H7 (cell line): ENCODE measurements at regions not wholly inside any gene's neighbourhood (a gene's known extent, or its start where the extent isn't known, plus 50 kb on each side); places are given as distances from the start of the nearest gene placed in this dataset.
"Not testable (repeated sequence)": the region's sequence is repeated elsewhere in the genome, so short reads cannot be mapped to it uniquely, and the experiment has no call there.

Experiments used
- DNase-seq: peaks from one replicate; pipeline ENCODE4 v3.0.0; 2012
- H3K27me3 ChIP-seq: 2 replicates; pipeline ENCODE4 v1.6.0; 2011; ENCODE audit warnings: mild to moderate bottlenecking, low read length; ENCODE audit not compliant: control insufficient read depth, insufficient read depth
- H3K36me3 ChIP-seq: replicated peaks from 2 replicates; pipeline ENCODE4 v1.5.1; 2011; ENCODE audit warnings: low read length; ENCODE audit not compliant: control insufficient read depth, insufficient read depth
- H3K4me3 ChIP-seq: 2 replicates; pipeline ENCODE4 v1.5.1; 2011; ENCODE audit warnings: low read depth, mild to moderate bottlenecking, control low read depth, low read length, moderate library complexity; ENCODE audit not compliant: insufficient read depth

- H3K27me3 ChIP-seq, H3K36me3 ChIP-seq: not testable (repeated sequence)
Observed at GRCh38 chr1:148211191-148211590, 59.1 kb upstream of the NBPF11 start.

GRCh38 chr1:148210624-148211023 lies 58.5 kb upstream of the NBPF11 start:
- DNase-seq, H3K4me3 ChIP-seq, H3K36me3 ChIP-seq, H3K27me3 ChIP-seq: not testable (repeated sequence)

More at GRCh38 chr1:148211191-148211590, 59.1 kb upstream of the NBPF11 start:
- not testable (repeated sequence) for H3K4me3 ChIP-seq, DNase-seq

GRCh38 chr1:148210166-148210565 lies 58.1 kb upstream of the NBPF11 start:
- not testable (repeated sequence) for H3K4me3 ChIP-seq, DNase-seq, H3K36me3 ChIP-seq, H3K27me3 ChIP-seq

GRCh38 chr1:148202013-148202412 lies 49.9 kb upstream of the NBPF11 start:
- H3K27me3 ChIP-seq, H3K36me3 ChIP-seq, DNase-seq, H3K4me3 ChIP-seq: not testable (repeated sequence)
